Right lobe of liver (tissue), 4 donors: ENCODE measurements at regions not wholly inside any gene's neighbourhood (a gene's known extent, or its start where the extent isn't known, plus 50 kb on each side); places are given as distances from the start of the nearest gene placed in this dataset.

Experiments used
- CTCF ChIP-seq, 4 donors: fragments of 200-600 bp in 3 of 4; fragments of 450-650 bp in 1 of 4; IDR thresholded peaks; one replicate each; pipeline versions ENCODE4 v1.5.1 to v1.8.0; 2016 to 2022; ENCODE audit warnings: antibody characterized with exemption in 4 of 4, mild to moderate bottlenecking in 2 of 4
- POLR2A ChIP-seq: fragments of 450-650 bp; IDR thresholded peaks from one replicate; pipeline ENCODE4 v1.6.1; 2017; ENCODE audit warnings: antibody characterized with exemption, mild to moderate bottlenecking
- donor health status: DM: no; HTN: no; CAD: no.
- donor health status: DM: no; HTN: no; CAD: no.
- donor health status: DM: no; HTN: yes; CAD: no.

DNA sequence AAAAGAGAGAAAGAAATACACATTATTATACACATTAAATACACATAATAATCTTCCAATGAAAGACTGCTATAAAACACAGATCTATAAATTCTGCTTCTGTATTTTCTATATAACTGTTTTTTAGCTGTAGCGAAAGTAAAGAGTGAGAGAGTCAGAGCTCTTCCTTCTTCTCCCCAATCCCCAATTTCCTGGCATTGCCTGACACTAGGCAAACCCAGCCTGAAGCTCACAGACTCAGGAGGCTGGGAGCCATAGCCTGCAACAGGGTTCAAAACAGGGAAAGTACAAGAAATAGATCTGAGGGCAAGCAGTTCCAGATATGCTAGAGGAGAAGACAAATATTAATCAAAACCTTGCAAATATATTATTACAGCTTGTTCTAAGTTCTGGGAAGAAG lies 201.6 kb downstream of the HNRNPD start:
- TF ChIP-seq CTCF (IDR thresholded peaks at IDR 0.05) (no peak), POLR2A (no peak)
